H1 (cell line): ENCODE measurements at regions not wholly inside any gene's neighbourhood (a gene's known extent, or its start where the extent isn't known, plus 50 kb on each side); places are given as distances from the start of the nearest gene placed in this dataset.

Experiments used
- HDAC6 ChIP-seq: IDR thresholded peaks from one replicate; pipeline ENCODE4 v1.7.1; 2012; ENCODE audit warnings: low read depth, mild to moderate bottlenecking, inconsistent platforms, low read length, moderate library complexity
- JUN ChIP-seq: IDR thresholded peaks from 2 replicates; pipeline ENCODE4 v1.6.1; 2011; ENCODE audit warnings: low read depth, mild to moderate bottlenecking, improper control_type of control experiment, low read length
- SUZ12 ChIP-seq: fragments of 200-600 bp; sonication (generic); IDR thresholded peaks from 2 replicates; pipeline ENCODE4 v1.6.1; 2012; ENCODE audit warnings: mild to moderate bottlenecking, inconsistent platforms, low read length, moderate library complexity, mixed read lengths
- TAF1 ChIP-seq: IDR thresholded peaks from 2 replicates; pipeline ENCODE4 v1.6.1; 2011; ENCODE audit warnings: mild to moderate bottlenecking, low read depth, low read length
- TEAD4 ChIP-seq: IDR thresholded peaks from 2 replicates; pipeline ENCODE4 v1.6.1; 2012; ENCODE audit warnings: low read depth, low read length, inconsistent platforms, mixed read lengths
- TF ChIP-seq, protein P1 (sequence below): IDR thresholded peaks from 2 replicates; pipeline ENCODE4 v1.6.1; 2012; ENCODE audit warnings: inconsistent platforms

DNA sequence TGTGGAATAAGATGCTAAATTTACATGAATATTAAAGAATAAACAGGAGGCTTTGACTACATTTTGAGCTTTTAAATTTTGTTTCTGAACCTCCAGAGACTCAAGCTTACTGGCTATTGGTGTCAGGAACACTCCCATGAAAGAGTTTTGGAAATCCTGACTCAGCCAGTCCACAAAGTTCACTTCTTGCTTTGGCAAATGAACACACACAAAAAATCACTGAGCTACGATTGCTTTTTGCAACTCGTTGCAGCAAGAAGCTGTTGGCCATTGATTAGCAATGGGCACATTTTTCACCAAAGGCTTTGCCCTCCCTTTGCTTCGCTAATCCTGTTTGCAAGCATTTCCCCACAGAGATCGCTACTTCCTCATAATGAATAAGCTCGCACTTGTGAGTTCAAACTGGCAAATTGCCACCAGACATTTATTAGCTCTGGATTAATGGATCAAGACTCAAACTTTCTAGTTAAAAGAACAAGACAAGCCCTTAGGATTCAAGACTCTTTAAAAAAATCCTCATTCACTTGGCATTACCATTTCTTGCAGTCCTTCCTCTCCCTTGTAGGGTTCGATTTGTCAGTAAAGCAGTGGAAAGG lies 343.2 kb upstream of the ONECUT1 start (continued):
- no peak for TF ChIP-seq TEAD4
- no peak for TF ChIP-seq SUZ12
- TF ChIP-seq TAF1, result no peak
- TF ChIP-seq HDAC6, result no peak
- TF ChIP-seq, protein P1, sequence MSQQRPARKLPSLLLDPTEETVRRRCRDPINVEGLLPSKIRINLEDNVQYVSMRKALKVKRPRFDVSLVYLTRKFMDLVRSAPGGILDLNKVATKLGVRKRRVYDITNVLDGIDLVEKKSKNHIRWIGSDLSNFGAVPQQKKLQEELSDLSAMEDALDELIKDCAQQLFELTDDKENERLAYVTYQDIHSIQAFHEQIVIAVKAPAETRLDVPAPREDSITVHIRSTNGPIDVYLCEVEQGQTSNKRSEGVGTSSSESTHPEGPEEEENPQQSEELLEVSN, result no peak
- no peak for TF ChIP-seq JUN
